Peyer's patch (tissue), 4 donors: ENCODE measurements at regions not wholly inside any gene's neighbourhood (a gene's known extent, or its start where the extent isn't known, plus 50 kb on each side); places are given as distances from the start of the nearest gene placed in this dataset.

Experiments
- POLR2A ChIP-seq, 2 donors: fragments of 450-650 bp; IDR thresholded peaks; one replicate each; pipeline ENCODE4 v1.5.1; 2017; ENCODE audit warnings: antibody characterized with exemption in 2 of 2, mild to moderate bottlenecking in 2 of 2, moderate library complexity in 2 of 2
- TF ChIP-seq, protein P1 (sequence below), 6 experiments: fragments of 450-650 bp in 4 of 6; fragments of 200-600 bp in 2 of 6; sonication (generic) in 1 of 6; IDR thresholded peaks; one replicate each; pipeline ENCODE4 v1.5.1; 2017 to 2019; ENCODE audit warnings: antibody characterized with exemption in 6 of 6, mild to moderate bottlenecking in 3 of 6, moderate library complexity in 1 of 6

DNA sequence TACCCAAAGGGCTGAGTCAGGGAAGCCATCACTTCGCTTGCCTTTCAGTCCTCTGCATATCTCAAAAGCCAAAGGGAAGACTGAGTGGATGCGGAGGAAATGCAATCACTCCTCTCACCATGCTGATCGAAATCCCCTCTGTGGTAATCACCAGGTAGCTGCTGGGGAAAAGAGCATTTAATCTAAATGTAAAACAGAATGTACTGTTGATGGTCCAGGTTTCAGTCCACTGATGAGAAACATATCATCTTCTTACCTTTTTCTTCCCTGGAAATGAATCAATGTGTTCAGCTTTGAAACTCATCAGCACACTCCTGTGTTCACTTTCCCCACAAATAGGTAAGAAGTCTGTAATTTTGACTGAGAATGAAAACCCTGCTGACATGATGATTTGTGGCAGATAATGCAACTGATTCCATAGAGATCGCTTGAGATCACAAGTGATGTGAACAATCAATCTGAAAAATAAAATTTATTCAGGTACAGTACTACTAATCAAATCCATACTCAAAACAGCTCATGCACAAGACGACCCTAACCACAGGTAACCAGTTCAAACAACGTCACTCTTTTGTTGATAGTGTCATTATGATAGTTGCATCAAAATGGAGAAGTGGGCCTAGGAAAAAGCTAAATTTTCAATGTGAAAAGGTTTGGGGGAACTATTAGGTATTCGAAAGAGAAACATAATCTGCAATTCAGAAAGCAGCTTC, 454.0 kb upstream of the RGMB start:
- TF ChIP-seq, protein P1, sequence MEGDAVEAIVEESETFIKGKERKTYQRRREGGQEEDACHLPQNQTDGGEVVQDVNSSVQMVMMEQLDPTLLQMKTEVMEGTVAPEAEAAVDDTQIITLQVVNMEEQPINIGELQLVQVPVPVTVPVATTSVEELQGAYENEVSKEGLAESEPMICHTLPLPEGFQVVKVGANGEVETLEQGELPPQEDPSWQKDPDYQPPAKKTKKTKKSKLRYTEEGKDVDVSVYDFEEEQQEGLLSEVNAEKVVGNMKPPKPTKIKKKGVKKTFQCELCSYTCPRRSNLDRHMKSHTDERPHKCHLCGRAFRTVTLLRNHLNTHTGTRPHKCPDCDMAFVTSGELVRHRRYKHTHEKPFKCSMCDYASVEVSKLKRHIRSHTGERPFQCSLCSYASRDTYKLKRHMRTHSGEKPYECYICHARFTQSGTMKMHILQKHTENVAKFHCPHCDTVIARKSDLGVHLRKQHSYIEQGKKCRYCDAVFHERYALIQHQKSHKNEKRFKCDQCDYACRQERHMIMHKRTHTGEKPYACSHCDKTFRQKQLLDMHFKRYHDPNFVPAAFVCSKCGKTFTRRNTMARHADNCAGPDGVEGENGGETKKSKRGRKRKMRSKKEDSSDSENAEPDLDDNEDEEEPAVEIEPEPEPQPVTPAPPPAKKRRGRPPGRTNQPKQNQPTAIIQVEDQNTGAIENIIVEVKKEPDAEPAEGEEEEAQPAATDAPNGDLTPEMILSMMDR (IDR thresholded peaks at IDR 0.05): no peak
- TF ChIP-seq POLR2A (IDR thresholded peaks at IDR 0.05): no peak
